ENCODE measurements at regions not wholly inside any gene's neighbourhood (a gene's known extent, or its start where the extent isn't known, plus 50 kb on each side); places are given as distances from the start of the nearest gene placed in this dataset.

DNA sequence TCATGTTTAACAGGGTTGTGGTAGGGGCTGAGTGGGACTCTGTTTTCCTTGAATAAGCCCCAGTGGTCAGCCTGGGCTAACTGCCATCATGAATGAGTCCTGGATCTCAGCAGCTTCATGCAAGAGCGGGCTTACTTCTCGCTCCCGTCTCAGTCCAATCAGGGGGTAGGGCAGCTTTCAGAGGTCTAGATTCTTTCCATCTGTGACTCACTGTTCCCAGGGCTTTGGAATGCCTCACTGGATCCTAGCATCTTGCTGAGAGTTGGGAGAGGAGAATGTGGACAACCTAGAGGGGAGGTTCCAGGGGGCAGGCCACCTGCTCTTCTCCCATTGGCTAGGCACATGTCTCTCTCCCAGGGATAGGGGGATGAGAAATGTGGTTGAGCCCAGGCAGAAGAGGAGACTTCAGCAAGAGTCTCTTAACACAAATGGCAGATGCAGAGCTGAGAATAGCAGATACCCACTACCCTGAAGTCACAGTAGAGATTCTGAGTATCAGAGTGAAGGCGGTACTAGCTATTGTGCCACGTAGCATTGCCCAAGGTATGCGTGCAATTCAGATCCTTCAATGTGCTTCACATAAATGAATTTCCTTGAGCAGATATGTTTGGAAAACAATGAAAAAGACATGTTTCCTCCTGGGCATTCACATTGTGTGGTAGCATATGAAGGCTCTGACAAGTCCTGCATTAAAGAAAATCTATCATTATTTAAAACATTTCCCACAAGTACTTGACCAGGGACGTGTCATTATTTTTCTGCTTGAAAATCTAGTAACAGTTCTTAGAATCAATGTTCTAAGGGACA, 257.7 kb upstream of the PROK2 start:
- TF ChIP-seq, protein P1, sequence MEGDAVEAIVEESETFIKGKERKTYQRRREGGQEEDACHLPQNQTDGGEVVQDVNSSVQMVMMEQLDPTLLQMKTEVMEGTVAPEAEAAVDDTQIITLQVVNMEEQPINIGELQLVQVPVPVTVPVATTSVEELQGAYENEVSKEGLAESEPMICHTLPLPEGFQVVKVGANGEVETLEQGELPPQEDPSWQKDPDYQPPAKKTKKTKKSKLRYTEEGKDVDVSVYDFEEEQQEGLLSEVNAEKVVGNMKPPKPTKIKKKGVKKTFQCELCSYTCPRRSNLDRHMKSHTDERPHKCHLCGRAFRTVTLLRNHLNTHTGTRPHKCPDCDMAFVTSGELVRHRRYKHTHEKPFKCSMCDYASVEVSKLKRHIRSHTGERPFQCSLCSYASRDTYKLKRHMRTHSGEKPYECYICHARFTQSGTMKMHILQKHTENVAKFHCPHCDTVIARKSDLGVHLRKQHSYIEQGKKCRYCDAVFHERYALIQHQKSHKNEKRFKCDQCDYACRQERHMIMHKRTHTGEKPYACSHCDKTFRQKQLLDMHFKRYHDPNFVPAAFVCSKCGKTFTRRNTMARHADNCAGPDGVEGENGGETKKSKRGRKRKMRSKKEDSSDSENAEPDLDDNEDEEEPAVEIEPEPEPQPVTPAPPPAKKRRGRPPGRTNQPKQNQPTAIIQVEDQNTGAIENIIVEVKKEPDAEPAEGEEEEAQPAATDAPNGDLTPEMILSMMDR (IDR thresholded peaks at IDR 0.05; ENCODE audit: low read depth, low read length) = no peak
- no peak for TF ChIP-seq POLR2A (IDR thresholded peaks at IDR 0.05; ENCODE audit: extremely low read depth, insufficient read length)
- TF ChIP-seq, protein P2, sequence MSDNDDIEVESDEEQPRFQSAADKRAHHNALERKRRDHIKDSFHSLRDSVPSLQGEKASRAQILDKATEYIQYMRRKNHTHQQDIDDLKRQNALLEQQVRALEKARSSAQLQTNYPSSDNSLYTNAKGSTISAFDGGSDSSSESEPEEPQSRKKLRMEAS (IDR thresholded peaks at IDR 0.05; ENCODE audit: low read depth, low read length) = no peak
